ENCODE measurements at regions not wholly inside any gene's neighbourhood (a gene's known extent, or its start where the extent isn't known, plus 50 kb on each side); places are given as distances from the start of the nearest gene placed in this dataset.
"Not testable (repeated sequence)": the region's sequence is repeated elsewhere in the genome, so short reads cannot be mapped to it uniquely, and the experiment has no call there.

GRCh38 chr13:38283346-38283745 lies 66.3 kb upstream of the UFM1 start:
- no peaks in the 10 kb centered on the region for H3K36me3 Mint-ChIP-seq
- peaks cover 5% of the 10 kb centered on the region for H3K9me3 Mint-ChIP-seq
- no peaks in the 10 kb centered on the region for H3K27me3 Mint-ChIP-seq
- no peak overlapping the region for H3K4me3 Mint-ChIP-seq
- CTCF ChIA-PET: no interaction called here
- H3K4me1 Mint-ChIP-seq: no peaks in the 10 kb centered on the region
- DNase-seq: no peak
- H3K27ac Mint-ChIP-seq: no peak overlapping the region

- CTCF ChIA-PET: no interaction called here
- no peaks in the 10 kb centered on the region for H3K36me3 Mint-ChIP-seq
- peaks cover 6% of the 10 kb centered on the region for H3K9me3 Mint-ChIP-seq
- DNase-seq: no peak
- no peak overlapping the region for H3K4me3 Mint-ChIP-seq
- H3K4me1 Mint-ChIP-seq: no peaks in the 10 kb centered on the region
- no peaks in the 10 kb centered on the region for H3K27me3 Mint-ChIP-seq
- no peak overlapping the region for H3K27ac Mint-ChIP-seq
These were observed 84.5 kb upstream of the UFM1 start for GRCh38 chr13:38265132-38265497.

- H3K27ac Mint-ChIP-seq: no peak overlapping the region
- H3K27me3 Mint-ChIP-seq: no peaks in the 10 kb centered on the region
- H3K9me3 Mint-ChIP-seq: peaks cover 6% of the 10 kb centered on the region
- no peak overlapping the region for H3K4me3 Mint-ChIP-seq
- DNase-seq: no peak
- H3K4me1 Mint-ChIP-seq: no peaks in the 10 kb centered on the region
- H3K36me3 Mint-ChIP-seq: no peaks in the 10 kb centered on the region
- CTCF ChIA-PET: no interaction called here
These were observed 85.1 kb upstream of the UFM1 start for GRCh38 chr13:38264363-38265131.

GRCh38 chr13:38262211-38262610 lies 87.4 kb upstream of the UFM1 start:
- H3K27me3 Mint-ChIP-seq: no peaks in the 10 kb centered on the region
- no peaks in the 10 kb centered on the region for H3K36me3 Mint-ChIP-seq
- CTCF ChIA-PET: no interaction called here
- DNase-seq: no peak
- H3K4me1 Mint-ChIP-seq: no peaks in the 10 kb centered on the region
- H3K4me3 Mint-ChIP-seq: no peak overlapping the region
- H3K9me3 Mint-ChIP-seq: peaks cover 4% of the 10 kb centered on the region
- H3K27ac Mint-ChIP-seq: no peak overlapping the region

- no peak overlapping the region for H3K4me3 Mint-ChIP-seq
- no peak for DNase-seq
- no peaks in the 10 kb centered on the region for H3K27me3 Mint-ChIP-seq
- no peaks in the 10 kb centered on the region for H3K36me3 Mint-ChIP-seq
- no peak overlapping the region for H3K27ac Mint-ChIP-seq
- no peaks in the 10 kb centered on the region for H3K9me3 Mint-ChIP-seq
- CTCF ChIA-PET: no interaction called here
- H3K4me1 Mint-ChIP-seq: no peaks in the 10 kb centered on the region
These were observed 94.1 kb upstream of the UFM1 start for GRCh38 chr13:38255600-38255999.

GRCh38 chr13:38239874-38240273 lies 109.8 kb upstream of the UFM1 start:
- Mint-ChIP-seq H3K9me3 (peaks cover 7% of the 10 kb centered on the region), H3K4me1 (no peaks in the 10 kb centered on the region), H3K27me3 (no peaks in the 10 kb centered on the region), H3K27ac (no peak overlapping the region), H3K4me3 (no peak overlapping the region), H3K36me3 (no peaks in the 10 kb centered on the region)
- no peak for DNase-seq
- CTCF ChIA-PET: no interaction called here

- Mint-ChIP-seq H3K36me3 (no peaks in the 10 kb centered on the region), H3K27ac (no peak overlapping the region), H3K27me3 (no peaks in the 10 kb centered on the region), H3K4me1 (no peaks in the 10 kb centered on the region), H3K9me3 (peaks cover 11% of the 10 kb centered on the region), H3K4me3 (no peak overlapping the region)
- no peak for DNase-seq
- CTCF ChIA-PET: no interaction called here
These were observed 121.3 kb upstream of the UFM1 start for GRCh38 chr13:38228322-38228721.

- H3K27me3 Mint-ChIP-seq: no peaks in the 10 kb centered on the region
- no peaks in the 10 kb centered on the region for H3K4me1 Mint-ChIP-seq
- no peak for DNase-seq
- H3K4me3 Mint-ChIP-seq: no peak overlapping the region
- H3K27ac Mint-ChIP-seq: no peak overlapping the region
- CTCF ChIA-PET: no interaction called here
- peaks cover 3% of the 10 kb centered on the region for H3K9me3 Mint-ChIP-seq
- H3K36me3 Mint-ChIP-seq: no peaks in the 10 kb centered on the region
These were observed 123.2 kb upstream of the UFM1 start for GRCh38 chr13:38226496-38226895.

GRCh38 chr13:38223089-38223488 lies 126.6 kb upstream of the UFM1 start:
- H3K27ac Mint-ChIP-seq: no peak overlapping the region
- no peaks in the 10 kb centered on the region for H3K36me3 Mint-ChIP-seq
- DNase-seq: no peak
- CTCF ChIA-PET: no interaction called here
- no peak overlapping the region for H3K4me3 Mint-ChIP-seq
- no peaks in the 10 kb centered on the region for H3K27me3 Mint-ChIP-seq
- no peaks in the 10 kb centered on the region for H3K9me3 Mint-ChIP-seq
- H3K4me1 Mint-ChIP-seq: no peaks in the 10 kb centered on the region

GRCh38 chr13:38221120-38221519 lies 128.5 kb upstream of the UFM1 start:
- CTCF ChIA-PET, H3K27ac Mint-ChIP-seq, H3K4me1 Mint-ChIP-seq, H3K27me3 Mint-ChIP-seq, H3K4me3 Mint-ChIP-seq, H3K9me3 Mint-ChIP-seq, DNase-seq, H3K36me3 Mint-ChIP-seq: not testable (repeated sequence)

GRCh38 chr13:38216181-38216580 lies 133.5 kb upstream of the UFM1 start:
- CTCF ChIA-PET: no interaction called here
- Mint-ChIP-seq H3K36me3 (no peaks in the 10 kb centered on the region), H3K9me3 (no peaks in the 10 kb centered on the region), H3K4me3 (no peak overlapping the region), H3K4me1 (no peaks in the 10 kb centered on the region), H3K27ac (no peak overlapping the region), H3K27me3 (no peaks in the 10 kb centered on the region)
- DNase-seq: no peak

- CTCF ChIA-PET: no interaction called here
- Mint-ChIP-seq H3K9me3 (no peaks in the 10 kb centered on the region), H3K4me1 (no peaks in the 10 kb centered on the region), H3K27me3 (no peaks in the 10 kb centered on the region), H3K27ac (no peak overlapping the region), H3K4me3 (no peak overlapping the region), H3K36me3 (no peaks in the 10 kb centered on the region)
- no peak for DNase-seq
These were observed 136.3 kb upstream of the UFM1 start for GRCh38 chr13:38213314-38213713.

- Mint-ChIP-seq H3K9me3 (no peaks in the 10 kb centered on the region), H3K27me3 (no peaks in the 10 kb centered on the region), H3K27ac (no peak overlapping the region), H3K4me1 (no peaks in the 10 kb centered on the region), H3K36me3 (no peaks in the 10 kb centered on the region), H3K4me3 (no peak overlapping the region)
- CTCF ChIA-PET: no interaction called here
- DNase-seq: no peak
These were observed 138.6 kb upstream of the UFM1 start for GRCh38 chr13:38210928-38211596.

- H3K27me3 Mint-ChIP-seq: no peaks in the 10 kb centered on the region
- H3K4me3 Mint-ChIP-seq: no peak overlapping the region
- no peak overlapping the region for H3K27ac Mint-ChIP-seq
- CTCF ChIA-PET: no interaction called here
- DNase-seq: no peak
- H3K4me1 Mint-ChIP-seq: no peaks in the 10 kb centered on the region
- no peaks in the 10 kb centered on the region for H3K36me3 Mint-ChIP-seq
- H3K9me3 Mint-ChIP-seq: no peaks in the 10 kb centered on the region
These were observed 145.1 kb upstream of the UFM1 start for GRCh38 chr13:38204556-38204955.

- Mint-ChIP-seq H3K4me3 (no peak overlapping the region), H3K27me3 (no peaks in the 10 kb centered on the region), H3K27ac (no peak overlapping the region), H3K36me3 (no peaks in the 10 kb centered on the region), H3K9me3 (no peaks in the 10 kb centered on the region), H3K4me1 (no peaks in the 10 kb centered on the region)
- CTCF ChIA-PET: no interaction called here
- no peak for DNase-seq
These were observed 146.9 kb upstream of the UFM1 start for GRCh38 chr13:38202740-38203139.

Data from activated naive CD4-positive, alpha-beta T cell treated with anti-CD3 and anti-CD28 coated beads, Interleukin-2, amount 10 ng/mL, durations not matched to agents 7 days and 5 days (primary cell).